22Rv1 (cell line): ENCODE measurements at regions not wholly inside any gene's neighbourhood (a gene's known extent, or its start where the extent isn't known, plus 50 kb on each side); places are given as distances from the start of the nearest gene placed in this dataset.
"Not testable (repeated sequence)": the region's sequence is repeated elsewhere in the genome, so short reads cannot be mapped to it uniquely, and the experiment has no call there.

Experiments
- H3K27ac ChIP-seq: fragments of 450-650 bp; 2 replicates; pipeline ENCODE4 v1.5.1; 2017
- CTCF ChIP-seq: fragments of 450-650 bp; IDR thresholded peaks from 2 replicates; pipeline ENCODE4 v1.5.1; 2017; ENCODE audit warnings: mild to moderate bottlenecking
- ZFX ChIP-seq: fragments of 450-650 bp; IDR thresholded peaks from 2 replicates; pipeline ENCODE4 v1.6.1; 2017; ENCODE audit warnings: antibody characterized with exemption, borderline replicate concordance

GRCh38 chrX:6990552-6991193, 156.8 kb upstream of the STS start:
- H3K27ac ChIP-seq: no peak overlapping the region
- TF ChIP-seq ZFX (no peak), CTCF (no peak)

GRCh38 chrX:6989858-6990257, 157.7 kb upstream of the STS start:
- TF ChIP-seq CTCF (no peak), ZFX (no peak)
- no peak overlapping the region for H3K27ac ChIP-seq

- not testable (repeated sequence) for H3K27ac ChIP-seq
These were observed 158.8 kb upstream of the STS start for GRCh38 chrX:6988694-6989093.

- no peak overlapping the region for H3K27ac ChIP-seq
- TF ChIP-seq CTCF (no peak), ZFX (no peak)
These were observed 160.6 kb upstream of the STS start for GRCh38 chrX:6986915-6987314.

DNA sequence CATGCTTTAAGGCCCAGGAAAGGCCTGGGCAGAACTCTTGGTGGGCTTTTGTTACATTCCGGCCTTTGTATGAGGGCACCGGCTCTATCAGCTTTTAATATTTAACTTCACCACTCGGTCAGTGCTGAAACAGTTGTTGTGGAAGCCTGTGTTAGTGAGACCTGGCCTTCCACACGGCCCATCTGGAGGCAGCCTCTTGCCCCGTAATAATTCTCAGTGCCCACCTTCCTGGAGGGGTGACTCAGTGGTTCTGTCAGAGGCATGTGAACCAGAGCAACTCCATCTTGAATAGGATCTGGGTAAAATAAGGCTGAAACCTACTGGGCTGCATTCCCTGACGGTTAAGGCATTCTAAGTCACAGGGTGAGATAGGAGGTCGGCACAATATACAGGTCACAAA, 162.0 kb upstream of the STS start:
- TF ChIP-seq ZFX: no peak
- no peak for TF ChIP-seq CTCF
- no peak overlapping the region for H3K27ac ChIP-seq

DNA sequence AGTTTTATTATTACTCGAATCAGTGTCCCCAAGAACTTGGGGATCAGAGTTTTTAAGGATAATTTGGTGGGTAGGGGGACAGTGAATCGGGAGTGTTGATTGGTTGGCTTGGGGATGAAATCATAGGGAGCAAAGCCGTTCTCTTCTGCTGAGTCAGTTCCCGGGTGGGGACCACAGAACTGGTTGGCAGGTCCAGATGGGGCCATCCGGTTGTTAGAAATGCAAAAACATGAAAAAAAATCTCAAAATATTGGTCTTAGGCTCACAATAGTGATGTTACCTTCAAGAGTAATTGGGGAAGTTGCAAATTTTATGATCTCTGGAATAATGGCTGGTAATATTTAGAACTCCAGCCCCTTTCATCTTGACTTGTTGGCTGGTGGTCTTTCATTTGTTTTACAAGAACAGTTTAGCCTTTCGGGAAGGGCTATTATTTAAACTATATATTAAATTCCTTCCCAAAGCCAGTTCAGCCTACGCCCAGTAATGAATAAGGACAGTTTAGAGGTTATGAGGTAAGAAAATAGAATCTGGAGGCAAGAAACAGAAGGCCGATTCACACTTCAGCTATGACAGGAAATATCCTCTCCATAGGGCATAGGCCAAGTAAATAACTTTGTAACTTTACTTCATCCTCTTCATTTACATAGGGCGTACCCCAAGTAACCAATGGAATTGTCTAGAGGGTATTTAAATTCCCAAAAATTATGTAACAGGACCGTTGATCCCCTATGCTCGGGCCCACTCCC, 164.1 kb upstream of the STS start:
- no peak for TF ChIP-seq CTCF
- TF ChIP-seq ZFX: no peak

GRCh38 chrX:6981718-6982406, 165.7 kb upstream of the STS start:
- H3K27ac ChIP-seq: no peak overlapping the region
- no peak for TF ChIP-seq ZFX
- no peak for TF ChIP-seq CTCF

More for the DNA sequence above, 164.1 kb upstream of the STS start:
- no peak overlapping the region for H3K27ac ChIP-seq
